ENCODE measurements at regions not wholly inside any gene's neighbourhood (a gene's known extent, or its start where the extent isn't known, plus 50 kb on each side); places are given as distances from the start of the nearest gene placed in this dataset.
A peak's percentile ranks its signal among the peaks of the same experiment; 100 is the strongest.

DNA sequence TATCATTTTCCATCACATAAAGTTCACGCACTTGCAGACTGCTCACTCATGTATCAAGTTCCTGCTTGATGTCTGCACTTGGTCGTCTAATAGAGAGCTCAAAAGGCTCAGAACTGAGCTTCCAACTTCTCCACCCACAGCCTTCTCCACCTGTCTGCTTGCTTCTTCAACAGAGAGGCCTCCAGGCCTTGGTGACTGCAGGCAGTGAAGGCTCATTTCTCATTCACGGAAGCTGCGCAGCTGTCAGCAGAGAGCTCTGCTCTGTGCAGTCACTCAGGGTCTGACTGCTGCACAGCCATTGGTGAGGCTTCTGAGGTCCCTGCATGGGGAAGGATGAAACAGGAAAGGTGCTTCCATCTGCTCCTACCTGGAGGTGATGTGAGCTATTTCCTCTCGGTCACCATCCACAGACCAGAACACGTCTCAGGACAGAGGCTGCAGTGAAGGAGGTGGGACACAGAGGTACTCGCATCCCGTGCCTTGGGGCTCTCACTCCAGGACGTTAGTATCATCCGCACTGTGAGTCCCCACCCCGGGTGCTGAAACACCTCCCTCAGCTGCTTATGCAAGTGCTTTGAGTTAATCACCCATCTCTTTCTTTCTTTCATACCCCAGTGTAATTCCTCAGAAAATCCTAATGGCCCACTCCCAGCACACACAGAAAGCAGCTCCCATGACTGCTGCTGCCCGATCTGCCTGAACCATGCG is 126.2 kb downstream of the TMEM18 start:
- no peak for DNase-seq

- DNase-seq, result no peak
Measured at GRCh38 chr2:545711-546650, 131.2 kb downstream of the TMEM18 start.

GRCh38 chr2:545228-545627 is 132.0 kb downstream of the TMEM18 start:
- no peak for DNase-seq

DNA sequence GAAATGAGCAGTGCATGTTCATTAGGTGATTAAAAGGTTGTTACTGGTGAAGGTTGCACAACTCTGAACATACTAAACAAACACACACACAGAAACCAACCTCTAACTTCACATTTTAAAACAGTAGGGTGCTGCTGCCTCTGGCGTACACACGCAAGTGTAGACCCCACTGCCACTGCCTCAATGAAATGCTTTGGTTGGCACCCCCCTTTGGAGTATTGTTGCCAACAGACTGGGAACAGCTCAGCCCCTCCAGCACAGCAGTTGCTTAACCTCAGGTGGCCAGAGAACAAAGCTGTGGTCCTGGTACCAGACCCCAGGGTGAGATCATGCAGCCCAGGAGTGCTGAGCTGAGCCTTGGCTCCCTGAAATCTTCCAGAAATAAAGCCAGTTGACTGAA is 138.6 kb downstream of the TMEM18 start:
- DNase-seq, result no peak

DNA sequence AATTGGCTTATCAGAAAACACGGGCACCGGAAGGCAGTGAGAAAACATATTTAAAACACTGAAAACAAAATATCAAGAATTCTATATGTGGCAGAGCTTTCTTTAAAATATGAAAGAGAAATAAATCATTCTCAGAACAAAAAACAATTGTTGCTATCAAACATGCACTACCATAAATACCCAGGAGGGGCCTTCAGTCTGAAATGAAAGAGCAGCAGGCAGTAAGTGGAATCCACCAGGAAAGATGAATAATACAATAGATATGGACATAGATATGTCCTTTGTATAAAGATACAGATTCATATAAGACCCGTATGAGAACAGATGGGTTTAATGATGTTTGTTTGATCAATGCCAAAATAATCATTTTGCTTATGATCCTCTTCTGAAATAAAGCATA is 142.0 kb downstream of the TMEM18 start:
- DNase-seq, result no peak

GRCh38 chr2:529852-530251 is 147.4 kb downstream of the TMEM18 start:
- DNase-seq, result no peak

- DNase-seq, result peak; percentile 23
Measured at GRCh38 chr2:529424-529823, 147.8 kb downstream of the TMEM18 start.

DNA sequence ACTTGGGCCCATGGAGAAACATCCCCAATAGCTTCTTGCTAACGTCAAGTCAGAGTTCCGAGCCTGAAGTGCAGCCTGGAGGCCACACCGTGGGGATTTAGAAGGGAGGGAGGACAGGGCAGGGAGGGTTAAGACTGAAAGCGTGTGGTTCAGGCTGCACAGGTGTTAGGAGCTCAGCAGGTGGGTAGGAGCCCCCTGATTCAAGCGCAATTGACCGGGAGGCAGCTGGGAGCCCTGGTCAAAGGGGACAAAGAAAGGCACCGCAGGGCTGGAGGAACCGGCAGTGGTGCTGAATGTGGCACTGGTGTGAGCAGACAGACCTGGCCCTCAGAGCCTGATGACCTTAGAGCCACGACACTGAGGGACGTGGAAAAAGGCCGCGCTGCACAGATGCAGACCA is 149.6 kb downstream of the TMEM18 start:
- no peak for DNase-seq

DNA sequence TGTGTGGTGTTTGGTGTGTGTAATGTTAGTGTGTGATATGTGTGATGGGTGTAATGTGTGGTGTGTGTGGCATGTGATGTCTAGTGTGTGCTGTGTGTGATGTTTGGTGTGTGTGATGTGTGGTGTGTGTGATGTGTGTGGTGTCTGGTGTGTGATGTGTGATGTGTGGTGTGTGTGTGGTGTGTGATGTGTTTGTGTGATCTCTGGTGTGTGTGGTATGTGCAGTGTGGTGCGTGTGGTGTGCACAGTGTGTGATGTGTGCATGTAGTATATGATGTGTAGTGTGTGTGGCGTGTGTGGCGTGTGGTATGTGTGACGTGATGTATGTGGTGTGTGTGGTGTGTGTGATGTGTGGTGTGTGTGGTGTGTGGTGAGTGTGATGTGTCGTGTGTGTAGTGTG is 150.3 kb downstream of the TMEM18 start:
- DNase-seq, result no peak

GRCh38 chr2:525611-526010 is 151.6 kb downstream of the TMEM18 start:
- no peak for DNase-seq

DNA sequence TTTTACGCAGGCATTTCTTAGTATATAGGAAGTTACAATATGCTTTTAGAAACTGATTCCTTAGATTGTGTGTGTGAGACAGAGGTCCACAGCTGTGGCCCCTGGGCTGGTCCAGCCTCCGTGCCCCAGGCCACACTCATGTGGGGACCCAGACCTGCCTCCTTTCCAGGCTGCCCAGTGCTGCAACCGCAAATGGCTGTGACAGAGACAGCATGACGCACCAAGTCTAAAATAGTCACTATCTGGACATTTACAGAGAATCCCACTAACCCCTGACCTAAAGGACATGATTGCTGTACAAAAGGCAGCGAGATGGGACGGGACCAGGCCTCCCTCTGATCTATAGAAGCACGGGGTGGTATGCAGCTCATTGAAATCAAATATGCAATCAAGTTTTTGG is 152.2 kb downstream of the TMEM18 start:
- DNase-seq, result no peak

DNA sequence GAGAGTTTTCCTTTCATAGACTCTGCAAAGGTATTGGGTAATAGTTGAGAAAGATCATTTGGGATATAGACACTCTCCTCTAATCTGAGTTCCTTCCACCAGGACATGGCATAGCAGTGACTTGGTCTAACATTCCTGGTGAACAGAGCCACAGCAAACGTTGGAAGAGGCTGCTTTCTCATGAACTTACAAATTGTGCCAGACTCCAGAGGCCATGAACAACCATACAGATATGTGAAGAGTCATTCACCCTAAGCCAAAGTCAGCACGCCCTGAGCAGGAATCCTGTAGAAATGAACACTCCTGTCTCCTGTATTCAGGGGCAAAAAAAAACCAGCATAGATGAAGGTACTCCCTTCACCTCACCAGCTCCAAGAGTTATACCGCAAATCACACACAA is 152.8 kb downstream of the TMEM18 start:
- DNase-seq, result no peak

GRCh38 chr2:523698-524270 is 153.4 kb downstream of the TMEM18 start:
- no peak for DNase-seq

DNA sequence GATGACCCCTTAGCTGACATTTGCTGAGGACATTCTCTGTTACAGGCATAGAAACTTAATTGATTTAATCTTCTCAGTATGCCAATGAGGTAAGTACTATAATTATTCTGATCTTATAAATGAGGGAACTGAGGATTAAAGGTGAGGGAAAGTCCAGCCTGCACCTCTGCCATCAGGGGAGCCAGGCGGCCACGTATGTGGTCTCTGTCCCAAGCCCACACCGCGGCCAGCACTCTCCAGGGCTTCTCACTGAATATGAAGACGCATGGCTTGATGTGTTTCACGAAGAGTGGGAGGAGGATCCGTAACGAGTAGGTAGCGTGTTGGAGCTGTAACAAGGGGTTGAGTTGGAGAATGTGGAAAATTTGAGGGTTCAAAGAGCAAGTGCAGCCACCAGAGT is 154.4 kb downstream of the TMEM18 start:
- no peak for DNase-seq

GRCh38 chr2:521853-522530 is 155.2 kb downstream of the TMEM18 start:
- DNase-seq, result no peak

GRCh38 chr2:520663-521340 is 156.4 kb downstream of the TMEM18 start:
- DNase-seq, result no peak

GRCh38 chr2:516944-517343 is 160.3 kb downstream of the TMEM18 start:
- DNase-seq, result no peak

DNA sequence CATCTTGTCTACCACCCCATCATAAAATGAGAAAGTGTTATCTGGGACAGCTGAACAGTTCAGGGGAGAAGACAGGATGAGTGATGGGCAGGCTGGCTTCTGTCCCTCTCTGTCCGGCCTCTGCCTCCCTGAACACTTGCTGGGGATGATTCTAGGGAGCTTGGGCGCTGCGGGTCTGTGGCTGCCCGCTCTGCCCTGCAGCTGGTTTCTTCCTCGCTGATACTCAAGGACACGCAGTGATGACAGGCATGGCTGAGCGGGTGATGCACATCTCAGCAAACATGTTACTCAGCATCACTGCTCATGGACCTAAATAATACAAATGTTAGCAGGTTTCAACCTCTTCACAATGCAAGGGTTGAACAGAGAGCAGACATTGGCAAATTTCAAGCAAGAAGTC is 161.1 kb downstream of the TMEM18 start:
- DNase-seq, result no peak

- DNase-seq, result no peak
Measured at GRCh38 chr2:515441-516127, 161.6 kb downstream of the TMEM18 start.

DNA sequence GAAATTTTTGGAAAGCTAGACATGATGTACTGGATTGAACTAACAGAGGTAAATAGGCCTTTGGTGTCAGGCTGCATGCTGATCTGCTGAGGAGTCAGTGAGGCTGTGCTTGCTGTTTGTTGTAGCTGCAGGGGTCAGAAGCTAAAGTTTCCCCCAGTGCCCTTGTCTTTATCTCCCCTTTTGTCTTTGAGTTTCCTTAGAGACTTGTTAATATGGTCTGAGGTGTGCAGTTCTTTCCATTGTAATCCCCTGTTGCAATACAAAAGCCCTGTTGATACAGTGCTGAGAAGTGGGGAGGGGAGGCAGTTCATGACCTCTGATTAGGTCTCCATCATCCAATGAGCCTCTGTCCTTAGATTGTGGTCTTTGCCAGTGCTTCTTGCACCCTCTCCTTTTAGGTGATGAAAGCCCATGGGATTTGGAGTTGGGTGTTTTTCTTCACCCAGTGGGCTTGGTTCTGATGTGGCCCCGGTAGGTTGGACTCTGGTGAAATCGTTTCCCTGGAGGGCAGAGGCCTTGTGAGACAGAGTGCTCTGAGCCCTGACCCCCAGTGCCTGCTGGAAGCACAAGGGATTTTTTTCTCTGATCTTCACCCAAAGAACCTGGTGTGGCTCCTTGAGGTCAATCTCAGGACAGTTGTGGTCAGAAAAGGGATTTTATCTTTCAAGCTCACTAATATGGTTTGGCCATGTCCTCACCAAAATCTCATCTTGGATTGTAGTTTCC is 163.1 kb downstream of the TMEM18 start:
- no peak for DNase-seq

- DNase-seq, result no peak
Measured at GRCh38 chr2:510839-511238, 166.4 kb downstream of the TMEM18 start.
